Muscle of leg (tissue), 3 donors: ENCODE measurements at regions not wholly inside any gene's neighbourhood (a gene's known extent, or its start where the extent isn't known, plus 50 kb on each side); places are given as distances from the start of the nearest gene placed in this dataset.
"Not testable (repeated sequence)": the region's sequence is repeated elsewhere in the genome, so short reads cannot be mapped to it uniquely, and the experiment has no call there.

Experiments used
- DNase-seq: peaks from one replicate; pipeline ENCODE4 v3.0.0; 2013
- H3K27ac ChIP-seq: one replicate; pipeline ENCODE4 v1.5.1; 2013; ENCODE audit warnings: mild to moderate bottlenecking, low read length, control low read depth
- H3K27me3 ChIP-seq: one replicate; pipeline ENCODE4 v1.6.1; 2013; ENCODE audit warnings: low read length; ENCODE audit not compliant: control insufficient read depth, insufficient read depth
- H3K36me3 ChIP-seq: one replicate; pipeline ENCODE4 v1.6.1; 2013; ENCODE audit warnings: low read length; ENCODE audit not compliant: control insufficient read depth, insufficient read depth
- H3K4me1 ChIP-seq: one replicate; pipeline ENCODE4 v1.6.1; 2013; ENCODE audit warnings: low read length; ENCODE audit not compliant: control insufficient read depth, insufficient read depth
- H3K4me3 ChIP-seq: one replicate; pipeline ENCODE4 v1.5.1; 2013; ENCODE audit warnings: low read length, control low read depth
- H3K9me3 ChIP-seq: replicated peaks from 2 replicates; pipeline ENCODE4 v1.6.1; 2013; ENCODE audit warnings: low read depth, low read length; ENCODE audit not compliant: control insufficient read depth
- WGBS: methylation state at CpG from one replicate; pipeline ENCODE4 v1.1.5; 2013; ENCODE audit warnings: missing lambda C conversion rate; ENCODE audit not compliant: insufficient coverage; 5-methylcytosine and 5-hydroxymethylcytosine counted together

GRCh38 chr17:71024969-71025368 is 855.6 kb downstream of the KCNJ2 start:
- Histone ChIP-seq H3K9me3 (no peaks in the 10 kb centered on the region), H3K27me3 (no peaks in the 10 kb centered on the region), H3K4me3 (no peak overlapping the region), H3K36me3 (no peaks in the 10 kb centered on the region), H3K27ac (no peak overlapping the region), H3K4me1 (no peaks in the 10 kb centered on the region)
- WGBS = no CpG with 5 or more reads among the region's 2 CpGs
- no peak for DNase-seq

DNA sequence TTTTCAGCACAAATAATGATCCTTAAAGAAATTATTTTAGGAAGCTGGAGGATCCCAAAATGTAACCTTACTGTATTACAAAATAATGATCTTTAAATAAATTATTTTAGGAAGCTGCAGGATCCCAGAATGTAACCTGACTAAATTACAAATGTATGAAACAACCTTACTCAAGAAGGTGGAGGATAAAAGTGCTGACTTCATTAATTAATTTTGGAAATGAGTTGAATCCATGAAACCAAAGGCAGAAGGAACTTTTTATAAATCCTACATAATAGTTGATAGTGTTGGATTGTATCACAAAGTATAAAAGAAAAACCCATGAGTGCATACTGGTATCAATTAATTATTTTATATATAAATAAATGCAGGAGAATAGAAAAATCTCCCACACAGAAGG is 859.9 kb downstream of the KCNJ2 start:
- Histone ChIP-seq H3K27me3 (no peaks in the 10 kb centered on the region), H3K36me3 (no peaks in the 10 kb centered on the region), H3K9me3 (no peaks in the 10 kb centered on the region), H3K4me1 (no peaks in the 10 kb centered on the region), H3K27ac (no peak overlapping the region), H3K4me3 (no peak overlapping the region)
- no peak for DNase-seq

DNA sequence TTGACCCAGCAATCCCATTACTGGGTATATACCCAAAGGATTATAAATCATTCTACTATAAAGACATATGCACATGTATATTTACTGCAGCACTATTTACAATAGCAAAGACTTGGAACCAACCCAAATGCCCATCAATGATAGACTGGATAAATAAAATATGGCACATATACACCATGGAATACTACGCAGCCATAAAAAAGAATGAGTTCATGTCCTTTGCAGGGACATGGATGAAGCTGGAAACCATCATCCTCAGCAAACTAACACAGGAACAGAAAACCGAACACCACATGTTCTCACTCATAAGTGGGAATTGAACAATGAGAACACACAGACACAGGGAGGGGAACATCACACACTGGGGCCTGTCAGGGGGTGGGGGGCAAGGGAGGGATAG is 862.0 kb downstream of the KCNJ2 start:
- H3K27ac ChIP-seq, H3K4me1 ChIP-seq, H3K36me3 ChIP-seq, DNase-seq, H3K4me3 ChIP-seq, H3K27me3 ChIP-seq, H3K9me3 ChIP-seq: not testable (repeated sequence)
- WGBS = no CpG with 5 or more reads among the region's 2 CpGs

DNA sequence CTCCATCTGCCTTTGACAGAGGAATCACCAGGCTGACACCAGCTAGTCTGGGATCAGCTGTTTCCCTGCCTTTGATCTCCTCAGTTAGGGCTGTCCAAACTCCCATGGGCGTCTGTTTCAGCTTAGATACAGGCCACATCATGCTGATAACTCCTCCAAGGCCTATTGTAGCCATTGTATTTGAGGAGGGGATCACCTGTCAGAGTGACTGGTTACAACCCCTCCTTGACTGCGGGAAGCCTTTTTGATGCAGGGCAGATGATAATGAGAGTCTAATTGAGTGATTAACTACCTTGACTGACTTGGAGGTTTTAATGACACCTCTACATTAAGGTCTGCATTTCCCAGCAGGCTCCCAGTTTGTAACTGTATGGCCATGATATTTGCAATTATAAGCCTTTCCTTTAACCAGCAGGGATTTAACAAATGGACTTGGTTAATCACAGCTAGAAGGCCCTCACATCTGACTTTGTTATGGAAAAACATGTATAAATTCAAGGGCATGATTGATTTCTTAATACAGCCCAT is 863.5 kb downstream of the KCNJ2 start:
- H3K36me3 ChIP-seq = no peaks in the 10 kb centered on the region
- DNase-seq = no peak
- H3K4me1 ChIP-seq = no peaks in the 10 kb centered on the region
- H3K9me3 ChIP-seq = no peaks in the 10 kb centered on the region
- no peaks in the 10 kb centered on the region for H3K27me3 ChIP-seq
- H3K4me3 ChIP-seq = no peak overlapping the region
- no peak overlapping the region for H3K27ac ChIP-seq
- WGBS = no CpG with 5 or more reads among the region's 2 CpGs

GRCh38 chr17:71033336-71033735 is 864.0 kb downstream of the KCNJ2 start:
- Histone ChIP-seq H3K4me3 (no peak overlapping the region), H3K4me1 (no peaks in the 10 kb centered on the region)
- 52% methylated on average over 5 of the region's 7 CpGs for WGBS

DNA sequence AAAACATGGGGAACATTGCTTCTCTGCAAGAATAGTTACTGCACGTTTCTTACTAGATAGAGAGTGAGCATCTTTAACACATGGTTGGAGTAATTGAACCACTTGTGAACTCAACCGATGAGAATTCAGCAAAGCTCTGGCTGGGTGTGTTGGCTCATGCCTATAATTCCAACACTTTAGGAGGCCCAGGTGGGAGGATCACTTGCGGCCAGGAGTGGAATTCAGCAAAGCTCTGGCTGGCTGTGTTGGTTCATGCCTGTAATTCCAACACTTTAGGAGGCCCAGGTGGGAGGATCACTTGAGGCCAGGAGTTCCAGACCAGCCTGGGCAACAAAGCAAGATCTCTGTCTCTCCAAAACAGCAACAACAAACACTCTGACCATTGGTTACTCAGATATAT is 865.9 kb downstream of the KCNJ2 start:
- no peak overlapping the region for H3K4me3 ChIP-seq
- WGBS = 50% methylated on average over 1 of the region's 3 CpGs
- no peaks in the 10 kb centered on the region for H3K36me3 ChIP-seq
- no peak overlapping the region for H3K27ac ChIP-seq
- H3K27me3 ChIP-seq = no peaks in the 10 kb centered on the region
- no peaks in the 10 kb centered on the region for H3K4me1 ChIP-seq
- DNase-seq = no peak
- no peaks in the 10 kb centered on the region for H3K9me3 ChIP-seq

More at GRCh38 chr17:71033336-71033735, 864.0 kb downstream of the KCNJ2 start:
- H3K9me3 ChIP-seq = no peaks in the 10 kb centered on the region
- no peak overlapping the region for H3K27ac ChIP-seq
- H3K27me3 ChIP-seq = no peaks in the 10 kb centered on the region
- H3K36me3 ChIP-seq = no peaks in the 10 kb centered on the region
- no peak for DNase-seq

GRCh38 chr17:71037386-71037785 is 868.1 kb downstream of the KCNJ2 start:
- 78% methylated on average over 1 of the region's 3 CpGs for WGBS
- no peaks in the 10 kb centered on the region for H3K9me3 ChIP-seq

GRCh38 chr17:71039391-71039790 is 870.1 kb downstream of the KCNJ2 start:
- no peak overlapping the region for H3K27ac ChIP-seq
- no peaks in the 10 kb centered on the region for H3K36me3 ChIP-seq
- no peak overlapping the region for H3K4me3 ChIP-seq
- DNase-seq = no peak
- no peaks in the 10 kb centered on the region for H3K4me1 ChIP-seq
- WGBS = no CpG with 5 or more reads among the region's 4 CpGs
- no peaks in the 10 kb centered on the region for H3K9me3 ChIP-seq
- H3K27me3 ChIP-seq = no peaks in the 10 kb centered on the region

More at GRCh38 chr17:71037386-71037785, 868.1 kb downstream of the KCNJ2 start:
- Histone ChIP-seq H3K36me3 (no peaks in the 10 kb centered on the region), H3K4me1 (no peaks in the 10 kb centered on the region), H3K27ac (no peak overlapping the region), H3K27me3 (no peaks in the 10 kb centered on the region), H3K4me3 (no peak overlapping the region)
- DNase-seq = no peak

DNA sequence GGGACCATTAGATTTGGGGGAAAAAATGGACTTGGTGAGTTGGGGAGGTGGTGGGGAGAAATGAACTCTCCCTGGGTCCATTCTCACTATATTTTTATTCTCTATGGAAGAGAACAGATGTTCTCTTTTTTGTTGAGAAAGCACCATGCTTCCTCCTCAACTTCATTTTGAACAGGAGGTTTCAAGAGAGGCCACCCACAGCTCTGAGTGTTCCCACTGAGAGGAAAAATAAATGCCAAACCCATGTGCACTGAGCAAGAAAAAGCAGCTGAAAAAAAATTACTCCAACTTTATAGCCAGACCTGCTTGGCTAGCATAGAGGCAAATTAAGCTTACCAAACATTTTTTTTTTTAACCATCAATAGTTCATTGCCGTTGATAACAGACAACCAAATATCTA is 883.6 kb downstream of the KCNJ2 start:
- no CpG with 5 or more reads among the region's 1 CpG for WGBS
- Histone ChIP-seq H3K27me3 (no peaks in the 10 kb centered on the region), H3K27ac (no peak overlapping the region), H3K4me3 (no peak overlapping the region), H3K9me3 (no peaks in the 10 kb centered on the region), H3K36me3 (no peaks in the 10 kb centered on the region), H3K4me1 (no peaks in the 10 kb centered on the region)
- no peak for DNase-seq

GRCh38 chr17:71055128-71055527 is 885.8 kb downstream of the KCNJ2 start:
- H3K4me1 ChIP-seq = no peaks in the 10 kb centered on the region
- H3K4me3 ChIP-seq = no peak overlapping the region
- H3K27me3 ChIP-seq = no peaks in the 10 kb centered on the region
- no peak overlapping the region for H3K27ac ChIP-seq
- no peaks in the 10 kb centered on the region for H3K36me3 ChIP-seq
- H3K9me3 ChIP-seq = no peaks in the 10 kb centered on the region
- DNase-seq = no peak

GRCh38 chr17:71057448-71057847 is 888.1 kb downstream of the KCNJ2 start:
- no CpG with 5 or more reads among the region's 6 CpGs for WGBS
- Histone ChIP-seq H3K27ac (no peak overlapping the region), H3K36me3 (no peaks in the 10 kb centered on the region), H3K4me3 (no peak overlapping the region), H3K4me1 (no peaks in the 10 kb centered on the region), H3K27me3 (no peaks in the 10 kb centered on the region), H3K9me3 (no peaks in the 10 kb centered on the region)
- DNase-seq = no peak
